GM12875 (cell line): ENCODE measurements at regions not wholly inside any gene's neighbourhood (a gene's known extent, or its start where the extent isn't known, plus 50 kb on each side); places are given as distances from the start of the nearest gene placed in this dataset.

ENCODE experiments used
- H3K4me3 ChIP-seq: one replicate; pipeline ENCODE4 v1.5.1; 2011; ENCODE audit warnings: low read depth, low read length, control low read depth
- TF ChIP-seq, protein P1 (sequence below): IDR thresholded peaks from 2 replicates; pipeline ENCODE4 v1.5.1; 2011; ENCODE audit warnings: low read depth, mild to moderate bottlenecking, control low read depth, inconsistent platforms, low read length, moderate library complexity, borderline replicate concordance; ENCODE audit not compliant: insufficient read depth

DNA sequence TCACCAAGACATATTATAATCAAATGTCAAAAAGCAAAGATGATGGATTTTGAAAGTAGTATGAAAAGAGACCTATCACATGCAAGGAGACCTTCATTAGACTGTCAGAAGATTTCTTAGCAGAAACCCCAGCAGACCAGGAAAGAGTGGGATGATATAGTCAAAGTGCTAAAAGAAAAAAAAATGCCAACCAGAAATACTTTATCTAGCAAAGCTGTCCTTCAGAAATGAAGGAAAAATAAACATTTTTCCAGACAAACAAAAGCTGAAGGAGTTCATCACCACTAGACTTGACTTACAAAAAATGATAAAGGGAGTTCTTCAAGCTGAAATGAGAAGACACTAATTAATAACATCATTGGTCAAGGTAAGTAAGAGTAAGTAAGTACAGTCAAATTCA, 251.2 kb upstream of the SASH1 start:
- H3K4me3 ChIP-seq = no peak overlapping the region
- TF ChIP-seq, protein P1, sequence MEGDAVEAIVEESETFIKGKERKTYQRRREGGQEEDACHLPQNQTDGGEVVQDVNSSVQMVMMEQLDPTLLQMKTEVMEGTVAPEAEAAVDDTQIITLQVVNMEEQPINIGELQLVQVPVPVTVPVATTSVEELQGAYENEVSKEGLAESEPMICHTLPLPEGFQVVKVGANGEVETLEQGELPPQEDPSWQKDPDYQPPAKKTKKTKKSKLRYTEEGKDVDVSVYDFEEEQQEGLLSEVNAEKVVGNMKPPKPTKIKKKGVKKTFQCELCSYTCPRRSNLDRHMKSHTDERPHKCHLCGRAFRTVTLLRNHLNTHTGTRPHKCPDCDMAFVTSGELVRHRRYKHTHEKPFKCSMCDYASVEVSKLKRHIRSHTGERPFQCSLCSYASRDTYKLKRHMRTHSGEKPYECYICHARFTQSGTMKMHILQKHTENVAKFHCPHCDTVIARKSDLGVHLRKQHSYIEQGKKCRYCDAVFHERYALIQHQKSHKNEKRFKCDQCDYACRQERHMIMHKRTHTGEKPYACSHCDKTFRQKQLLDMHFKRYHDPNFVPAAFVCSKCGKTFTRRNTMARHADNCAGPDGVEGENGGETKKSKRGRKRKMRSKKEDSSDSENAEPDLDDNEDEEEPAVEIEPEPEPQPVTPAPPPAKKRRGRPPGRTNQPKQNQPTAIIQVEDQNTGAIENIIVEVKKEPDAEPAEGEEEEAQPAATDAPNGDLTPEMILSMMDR = no peak

GRCh38 chr6:148103436-148103835, 239.2 kb upstream of the SASH1 start:
- no peak overlapping the region for H3K4me3 ChIP-seq
- TF ChIP-seq, protein P1 = no peak

- TF ChIP-seq, protein P1 = no peak
- no peak overlapping the region for H3K4me3 ChIP-seq
Measured at GRCh38 chr6:148104131-148104530, 238.5 kb upstream of the SASH1 start.

DNA sequence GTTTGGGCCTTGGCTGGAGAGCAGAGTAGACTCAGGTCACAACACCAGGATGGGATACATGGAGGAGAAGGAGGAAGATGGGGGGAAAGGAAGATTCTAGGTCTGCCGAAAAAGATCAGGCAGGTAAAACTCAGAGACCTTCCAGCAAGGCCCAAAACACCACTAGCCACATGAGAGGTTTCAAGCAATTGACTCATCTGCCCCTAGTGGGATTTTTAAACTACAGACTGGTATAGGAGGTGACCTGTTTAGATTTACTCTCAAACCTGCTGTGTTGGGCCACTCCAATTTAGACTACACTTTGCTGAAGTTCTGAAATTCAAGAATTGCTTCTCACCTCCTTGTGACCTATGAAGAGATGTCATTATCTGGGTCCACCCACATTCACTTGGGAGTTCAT, 236.9 kb upstream of the SASH1 start:
- TF ChIP-seq, protein P1 = no peak
- H3K4me3 ChIP-seq = no peak overlapping the region

DNA sequence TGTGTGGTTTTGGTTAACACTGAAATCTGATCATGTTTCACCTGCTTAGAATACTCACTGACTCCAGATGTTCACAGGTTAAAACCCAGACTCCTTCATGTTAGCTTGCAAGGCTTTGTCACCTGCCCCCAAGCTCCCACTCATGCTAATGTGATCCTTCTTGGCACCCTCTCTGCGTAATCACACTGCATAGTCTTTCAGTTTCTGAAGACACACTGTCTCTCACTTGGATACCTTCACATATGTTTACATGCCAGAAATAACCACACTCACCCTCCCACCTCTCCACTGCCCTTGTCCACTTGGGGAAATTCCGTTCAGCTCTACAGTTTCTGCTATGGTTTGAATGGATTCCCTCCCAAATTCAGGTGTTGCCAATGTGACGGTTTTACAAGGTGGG, 234.7 kb upstream of the SASH1 start:
- H3K4me3 ChIP-seq = no peak overlapping the region
- TF ChIP-seq, protein P1 = no peak

- TF ChIP-seq, protein P1 = no peak
- H3K4me3 ChIP-seq = no peak overlapping the region
Measured at GRCh38 chr6:148109732-148110131, 232.9 kb upstream of the SASH1 start.

- TF ChIP-seq, protein P1 = no peak
- no peak overlapping the region for H3K4me3 ChIP-seq
Measured at GRCh38 chr6:148110925-148111324, 231.7 kb upstream of the SASH1 start.
